ENCODE measurements at regions not wholly inside any gene's neighbourhood (a gene's known extent, or its start where the extent isn't known, plus 50 kb on each side); places are given as distances from the start of the nearest gene placed in this dataset.

DNA sequence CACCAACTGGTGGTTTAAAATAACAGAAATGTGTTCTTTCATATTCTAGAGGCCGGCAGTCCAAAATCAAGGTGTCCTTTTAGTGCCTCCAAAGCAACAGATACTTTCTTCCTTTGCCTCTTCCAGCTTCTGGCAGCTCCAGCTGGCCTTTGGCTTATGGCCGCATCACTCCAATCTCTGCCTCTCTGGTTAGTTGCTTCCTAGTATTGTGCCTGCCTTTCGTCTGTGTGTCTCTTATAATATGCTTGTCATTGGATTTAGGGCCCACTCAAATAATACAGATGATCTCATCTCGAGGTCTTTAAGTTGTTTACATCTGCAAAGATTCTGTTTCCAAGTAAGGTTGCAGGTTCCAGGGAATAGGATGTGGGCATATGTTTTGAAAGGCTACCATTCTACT is 855.2 kb upstream of the ID2 start:
- no peak for TF ChIP-seq EZH2 (optimal IDR thresholded peaks at IDR 0.05; ENCODE audit: low read depth, low read length)
- TF ChIP-seq, protein P1, sequence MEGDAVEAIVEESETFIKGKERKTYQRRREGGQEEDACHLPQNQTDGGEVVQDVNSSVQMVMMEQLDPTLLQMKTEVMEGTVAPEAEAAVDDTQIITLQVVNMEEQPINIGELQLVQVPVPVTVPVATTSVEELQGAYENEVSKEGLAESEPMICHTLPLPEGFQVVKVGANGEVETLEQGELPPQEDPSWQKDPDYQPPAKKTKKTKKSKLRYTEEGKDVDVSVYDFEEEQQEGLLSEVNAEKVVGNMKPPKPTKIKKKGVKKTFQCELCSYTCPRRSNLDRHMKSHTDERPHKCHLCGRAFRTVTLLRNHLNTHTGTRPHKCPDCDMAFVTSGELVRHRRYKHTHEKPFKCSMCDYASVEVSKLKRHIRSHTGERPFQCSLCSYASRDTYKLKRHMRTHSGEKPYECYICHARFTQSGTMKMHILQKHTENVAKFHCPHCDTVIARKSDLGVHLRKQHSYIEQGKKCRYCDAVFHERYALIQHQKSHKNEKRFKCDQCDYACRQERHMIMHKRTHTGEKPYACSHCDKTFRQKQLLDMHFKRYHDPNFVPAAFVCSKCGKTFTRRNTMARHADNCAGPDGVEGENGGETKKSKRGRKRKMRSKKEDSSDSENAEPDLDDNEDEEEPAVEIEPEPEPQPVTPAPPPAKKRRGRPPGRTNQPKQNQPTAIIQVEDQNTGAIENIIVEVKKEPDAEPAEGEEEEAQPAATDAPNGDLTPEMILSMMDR (IDR thresholded peaks at IDR 0.05; ENCODE audit: low read length): no peak
